ENCODE measurements at regions not wholly inside any gene's neighbourhood (a gene's known extent, or its start where the extent isn't known, plus 50 kb on each side); places are given as distances from the start of the nearest gene placed in this dataset.

GRCh38 chr4:96186593-96186992 lies 346.7 kb downstream of the PDHA2 start:
- Histone ChIP-seq H4K20me1 (ENCODE audit: insufficient read depth, low read length) (no peaks in the 10 kb centered on the region), H3K27ac (ENCODE audit: low read depth in 1 of 2, low read length in 2 of 2) (no peak overlapping the region), H3K4me3 (replicated peaks in 1 of 3; ENCODE audit: low read depth in 2 of 3, low read length in 3 of 3) (no peak overlapping the region), H3K4me2 (replicated peaks; ENCODE audit: extremely low read depth, low read length, poor library complexity, severe bottlenecking) (no peak overlapping the region), H3K79me2 (ENCODE audit: insufficient read depth, low read length) (no peaks in the 10 kb centered on the region), H3K4me1 (ENCODE audit: control insufficient read depth in 1 of 2, insufficient read depth in 2 of 2, low read length in 2 of 2) (no peaks in the 10 kb centered on the region), H3K36me3 (replicated peaks in 1 of 2; ENCODE audit: control insufficient read depth in 1 of 2, insufficient read depth in 2 of 2, low read length in 2 of 2) (no peaks in the 10 kb centered on the region), H3K9me3 (replicated peaks in 1 of 2; ENCODE audit: control insufficient read depth in 1 of 2, insufficient read depth in 1 of 2, low read length in 2 of 2) (no peaks in the 10 kb centered on the region), H3K9ac (ENCODE audit: insufficient read depth, low read length, poor library complexity, severe bottlenecking) (no peak overlapping the region), H2AFZ (ENCODE audit: insufficient read depth, low read depth, low read length, poor library complexity, severe bottlenecking) (no peak overlapping the region), H3K27me3 (ENCODE audit: control insufficient read depth in 2 of 2, insufficient read depth in 2 of 2, low read length in 2 of 2) (no peaks in the 10 kb centered on the region)
- WGBS (ENCODE audit: insufficient coverage): no CpG with 5 or more reads among the region's 2 CpGs
- no peak for DNase-seq
- no peaks in the 10 kb centered on the region for H3K4me1 Mint-ChIP-seq
- peaks cover 0 to 9% (median 0%) of the 10 kb centered on the region in 7 donors for H3K9me3 Mint-ChIP-seq
- no peak for TF ChIP-seq CTCF (IDR thresholded peaks at IDR 0.05)
- no peaks in the 10 kb centered on the region for H3K36me3 Mint-ChIP-seq
- H3K4me3 Mint-ChIP-seq: no peak overlapping the region
- H3K27me3 Mint-ChIP-seq (ENCODE audit: low read depth in 3 of 3): no peaks in the 10 kb centered on the region
- intact Hi-C loops (cut with micrococcal nuclease): no loop called here
- H3K27ac Mint-ChIP-seq: no peak overlapping the region

GRCh38 chr4:96189761-96190160 lies 349.9 kb downstream of the PDHA2 start:
- Mint-ChIP-seq H3K4me3 (no peak overlapping the region), H3K27me3 (ENCODE audit: low read depth in 3 of 3) (no peaks in the 10 kb centered on the region), H3K9me3 (peaks cover 0 to 9% (median 2%) of the 10 kb centered on the region in 7 donors), H3K27ac (no peak overlapping the region), H3K36me3 (no peaks in the 10 kb centered on the region), H3K4me1 (no peaks in the 10 kb centered on the region)
- Histone ChIP-seq H3K36me3 (replicated peaks in 1 of 2; ENCODE audit: control insufficient read depth in 1 of 2, insufficient read depth in 2 of 2, low read length in 2 of 2) (no peaks in the 10 kb centered on the region), H3K4me1 (ENCODE audit: control insufficient read depth in 1 of 2, insufficient read depth in 2 of 2, low read length in 2 of 2) (no peaks in the 10 kb centered on the region), H3K9ac (ENCODE audit: insufficient read depth, low read length, poor library complexity, severe bottlenecking) (no peak overlapping the region), H2AFZ (ENCODE audit: insufficient read depth, low read depth, low read length, poor library complexity, severe bottlenecking) (no peak overlapping the region), H3K79me2 (ENCODE audit: insufficient read depth, low read length) (no peaks in the 10 kb centered on the region), H3K4me3 (replicated peaks in 1 of 3; ENCODE audit: low read depth in 2 of 3, low read length in 3 of 3) (no peak overlapping the region), H3K27me3 (ENCODE audit: control insufficient read depth in 2 of 2, insufficient read depth in 2 of 2, low read length in 2 of 2) (no peaks in the 10 kb centered on the region), H3K9me3 (replicated peaks in 1 of 2; ENCODE audit: control insufficient read depth in 1 of 2, insufficient read depth in 1 of 2, low read length in 2 of 2) (peaks cover 0 to 6% of the 10 kb centered on the region in 2 donors), H3K27ac (ENCODE audit: low read depth in 1 of 2, low read length in 2 of 2) (no peak overlapping the region), H4K20me1 (ENCODE audit: insufficient read depth, low read length) (no peaks in the 10 kb centered on the region), H3K4me2 (replicated peaks; ENCODE audit: extremely low read depth, low read length, poor library complexity, severe bottlenecking) (no peak overlapping the region)
- no peak for DNase-seq
- intact Hi-C loops (cut with micrococcal nuclease): no loop called here
- TF ChIP-seq CTCF (IDR thresholded peaks at IDR 0.05): no peak
